HG02678 (cell line): ENCODE measurements at regions not wholly inside any gene's neighbourhood (a gene's known extent, or its start where the extent isn't known, plus 50 kb on each side); places are given as distances from the start of the nearest gene placed in this dataset.
"Not testable (repeated sequence)": the region's sequence is repeated elsewhere in the genome, so short reads cannot be mapped to it uniquely, and the experiment has no call there.

Experiments used
- ATAC-seq: cut with Tn5 transposase; IDR thresholded peaks from one replicate; pipeline ENCODE4 v1.9.1; 2021; ENCODE audit warnings: mild to moderate bottlenecking, moderate library complexity; ENCODE audit not compliant: unreplicated experiment

DNA sequence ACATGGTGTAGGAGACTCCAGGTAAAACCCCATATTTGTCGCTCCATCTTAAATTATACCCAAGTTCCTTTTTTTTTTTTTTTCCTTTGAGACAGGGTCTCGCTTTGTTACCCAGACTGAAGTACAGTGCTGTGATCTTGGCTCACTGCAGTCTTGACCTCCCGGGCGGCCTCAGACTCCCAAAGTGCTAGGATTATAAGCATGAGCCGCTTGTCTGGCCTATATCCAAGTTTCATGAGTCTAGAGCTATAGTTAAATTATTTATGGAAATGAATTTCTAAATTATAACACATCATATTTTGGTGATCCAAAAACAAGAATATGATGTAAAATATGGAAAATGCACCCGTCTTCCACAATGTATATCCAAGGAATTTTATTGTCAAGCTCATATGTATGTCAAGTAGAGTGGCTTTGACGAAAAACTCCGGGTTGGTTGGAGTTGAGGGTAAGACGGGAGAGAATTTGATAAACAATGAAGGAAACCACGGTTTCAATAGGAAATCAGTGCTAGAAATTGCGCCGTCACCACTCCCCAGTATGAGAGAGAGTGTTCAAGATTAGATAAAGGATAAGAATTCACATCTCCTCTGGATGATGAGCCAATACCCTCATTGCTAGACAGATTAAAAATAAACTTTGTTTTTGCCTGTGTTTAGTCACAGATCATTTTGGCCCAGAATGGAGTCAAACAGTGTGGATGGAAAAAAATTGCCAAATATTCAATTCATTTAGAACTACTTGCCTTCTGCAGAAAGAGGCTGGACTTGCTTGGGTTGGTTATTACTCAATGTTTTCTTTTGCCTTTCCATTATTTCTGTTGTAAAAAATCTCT lies 209.2 kb upstream of the NR2F2 start:
- ATAC-seq, result no peak

DNA sequence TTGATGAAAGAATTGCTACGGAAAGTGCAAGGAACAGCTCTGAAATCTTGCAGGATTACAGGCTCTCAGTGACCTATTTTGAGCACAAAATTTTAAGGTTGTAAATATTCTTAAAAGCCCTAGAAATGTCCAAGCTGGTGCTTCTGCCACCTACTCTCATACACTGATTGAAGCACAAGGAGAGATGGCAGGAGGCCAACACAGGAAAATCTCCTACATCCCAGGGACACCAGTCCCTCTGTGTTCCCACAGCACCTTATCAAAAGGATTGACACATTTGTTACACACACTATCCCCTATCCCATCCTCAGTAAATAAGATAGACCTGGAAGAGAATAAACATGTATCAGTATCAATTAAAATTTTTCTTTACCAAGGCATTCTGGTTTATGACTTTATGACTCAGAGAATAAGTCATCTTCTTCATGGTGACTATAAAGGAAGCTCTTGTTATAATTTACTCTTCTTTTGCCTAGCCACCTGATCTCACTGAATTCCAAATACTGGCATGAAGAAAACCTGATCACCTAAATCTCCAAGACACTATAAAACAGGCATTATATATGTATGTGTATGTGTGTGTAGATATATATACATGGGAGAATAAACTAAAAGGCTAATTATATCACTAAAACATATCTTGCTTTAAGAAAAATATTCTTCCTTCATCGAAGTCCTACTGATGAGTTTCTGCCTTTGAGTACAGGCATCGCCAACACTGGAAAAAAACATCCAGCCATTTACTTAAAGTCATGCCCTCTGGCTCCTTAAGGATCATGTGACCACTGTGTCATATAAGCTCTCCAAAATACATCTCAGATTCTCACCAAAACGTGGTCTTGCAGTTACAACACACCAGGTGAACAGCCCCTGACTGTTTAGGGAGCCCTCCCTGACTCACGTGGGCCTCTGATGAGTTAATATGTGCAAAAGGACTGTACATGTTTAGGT lies 208.1 kb upstream of the NR2F2 start:
- no peak for ATAC-seq

DNA sequence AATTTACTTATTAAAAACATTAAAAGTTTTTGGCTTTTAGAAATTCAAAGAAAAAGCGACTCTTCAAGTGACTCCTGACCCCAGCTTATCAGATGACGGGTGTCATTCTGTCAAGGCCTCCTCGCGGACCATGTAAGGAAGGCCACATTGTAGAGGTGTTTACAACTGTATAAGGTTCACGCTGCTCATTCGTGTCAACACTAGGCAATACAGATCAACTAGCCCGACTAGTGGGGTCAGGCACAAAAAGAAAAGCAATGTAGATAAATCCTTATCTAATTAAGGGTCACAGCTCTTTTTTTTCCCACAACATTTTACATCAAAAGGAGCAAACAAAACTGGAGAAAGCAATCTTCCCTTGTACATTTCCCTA lies 207.5 kb upstream of the NR2F2 start:
- no peak for ATAC-seq

DNA sequence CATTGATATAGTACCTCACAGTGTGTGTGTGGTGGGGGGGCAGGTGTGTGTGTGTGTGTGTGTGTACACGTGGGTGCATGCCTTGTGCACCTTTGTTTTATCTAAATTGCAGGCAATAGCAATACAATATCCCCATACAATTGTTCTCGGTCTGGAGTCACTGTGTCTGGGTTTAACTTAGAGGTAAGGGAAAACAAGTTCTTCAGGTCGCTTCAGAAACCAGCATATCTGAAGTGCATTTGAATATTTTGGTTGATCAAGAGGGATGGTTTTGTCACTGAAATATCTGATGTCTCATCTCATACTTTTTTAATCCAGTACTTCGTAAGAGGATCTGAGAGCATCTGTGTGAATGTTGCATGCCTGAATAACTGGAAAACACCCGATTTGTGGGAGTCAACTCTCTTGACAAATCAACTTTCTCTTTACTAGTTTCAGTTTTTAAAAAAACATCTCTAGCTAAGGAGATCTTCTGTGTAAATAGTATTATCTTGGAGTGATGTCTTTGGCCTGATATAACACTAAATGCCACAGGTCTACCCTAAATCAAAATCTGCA lies 206.8 kb upstream of the NR2F2 start:
- no peak for ATAC-seq

DNA sequence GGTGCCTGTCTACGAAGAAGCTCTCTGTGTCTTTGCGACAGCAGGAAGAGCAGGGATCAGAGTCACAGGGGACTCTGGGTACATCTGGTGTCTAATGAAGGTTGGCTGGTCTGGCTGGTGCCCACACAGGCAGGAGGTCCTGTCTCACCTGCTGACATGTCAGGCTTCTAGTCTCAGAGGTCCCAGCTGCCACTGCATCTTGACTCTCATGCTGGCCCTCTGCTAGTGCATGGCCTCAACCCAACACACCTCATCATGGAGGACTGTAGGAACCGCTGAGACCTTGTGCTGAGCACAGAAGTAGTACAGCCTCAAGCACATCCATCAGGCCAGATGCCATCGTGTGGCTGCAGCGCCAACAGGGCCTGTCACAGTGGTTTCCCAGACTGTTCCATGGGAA lies 206.1 kb upstream of the NR2F2 start:
- no peak for ATAC-seq

DNA sequence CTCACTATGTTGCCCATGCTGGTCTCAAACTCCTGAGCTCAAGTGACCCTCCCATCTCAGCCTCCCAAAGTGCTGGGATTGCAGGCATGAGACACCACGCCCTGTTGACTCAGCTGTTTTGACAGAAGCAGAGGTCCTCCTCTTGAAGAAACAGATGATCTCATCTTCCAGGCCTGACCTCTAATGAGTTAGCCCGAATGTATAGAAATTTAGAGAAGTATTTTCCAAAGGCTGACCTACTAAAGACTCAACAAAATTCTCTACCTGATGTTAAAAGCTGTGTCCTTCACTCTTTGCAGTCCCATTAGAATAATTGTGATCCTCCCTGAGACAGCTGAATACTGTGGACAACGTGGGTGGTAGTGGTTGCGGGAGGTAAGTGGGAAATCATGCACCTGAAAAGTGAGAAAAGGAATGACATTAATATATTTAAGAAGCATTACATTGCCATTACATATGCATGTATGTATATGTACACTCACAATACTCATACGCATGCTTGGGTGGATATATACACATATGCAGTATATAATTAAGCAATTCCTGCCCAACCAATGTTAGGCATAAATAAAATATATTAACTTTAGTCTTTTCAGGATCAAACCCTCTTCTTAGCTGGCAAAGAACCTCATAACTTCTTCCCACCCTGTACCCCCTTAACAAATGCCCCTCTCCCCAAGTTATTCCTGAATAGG lies 204.6 kb upstream of the NR2F2 start:
- ATAC-seq, result no peak

DNA sequence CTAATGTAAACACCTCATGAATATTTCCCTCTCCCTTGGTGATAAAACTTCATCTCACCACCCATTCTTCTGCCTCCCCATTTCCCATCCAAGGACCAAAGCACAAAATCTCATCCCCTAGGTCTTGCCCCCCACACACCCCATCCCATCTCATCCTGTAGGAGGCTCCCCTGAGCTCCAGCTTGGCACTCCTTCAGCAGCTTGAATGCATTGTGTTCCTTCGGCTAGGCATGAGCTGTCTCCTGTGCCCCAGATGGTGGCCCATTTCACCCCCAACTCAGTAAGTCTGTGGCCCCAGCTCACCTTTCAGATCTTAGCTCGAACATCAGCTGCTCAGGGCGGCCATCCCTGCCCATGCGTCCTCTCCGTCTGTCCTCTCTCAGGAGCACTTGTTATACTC lies 203.6 kb upstream of the NR2F2 start:
- ATAC-seq, result no peak

DNA sequence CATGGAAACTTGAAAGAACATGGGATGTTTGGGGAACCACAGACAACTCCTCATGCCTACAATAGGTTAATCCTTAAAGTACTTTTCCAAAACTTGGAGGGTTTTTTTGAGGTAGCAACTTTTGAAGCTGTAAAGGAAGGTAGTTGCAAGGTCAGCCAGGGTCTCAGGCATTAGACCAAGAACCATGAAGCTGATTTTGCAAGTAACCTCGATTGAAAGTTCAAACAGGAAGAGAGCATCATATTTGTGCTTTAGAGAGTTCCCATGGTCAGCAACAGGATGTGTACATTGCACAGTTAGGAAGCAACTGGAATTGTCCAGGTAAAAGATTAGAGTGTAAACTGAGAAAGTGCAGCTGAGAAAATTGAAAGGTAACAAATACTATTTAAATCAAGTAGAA lies 199.8 kb upstream of the NR2F2 start:
- no peak for ATAC-seq

DNA sequence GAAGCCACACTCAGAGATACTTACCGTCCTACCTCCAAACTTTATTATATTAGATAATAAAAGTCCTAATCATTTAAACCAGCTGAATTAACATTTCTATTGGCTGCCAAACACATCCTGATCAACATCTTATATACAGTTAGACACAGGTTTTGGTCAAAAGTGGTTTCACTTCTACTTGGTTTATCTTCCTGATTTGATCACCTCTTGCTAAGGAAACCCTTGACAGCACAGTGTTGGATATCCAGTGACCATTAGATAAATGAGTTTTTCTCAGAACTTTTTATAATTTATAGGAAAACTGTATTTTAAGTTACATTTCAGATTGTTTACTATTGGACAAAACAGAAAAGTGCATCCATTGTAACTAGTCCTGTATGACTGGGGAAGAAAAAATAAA lies 198.4 kb upstream of the NR2F2 start:
- ATAC-seq, result no peak

DNA sequence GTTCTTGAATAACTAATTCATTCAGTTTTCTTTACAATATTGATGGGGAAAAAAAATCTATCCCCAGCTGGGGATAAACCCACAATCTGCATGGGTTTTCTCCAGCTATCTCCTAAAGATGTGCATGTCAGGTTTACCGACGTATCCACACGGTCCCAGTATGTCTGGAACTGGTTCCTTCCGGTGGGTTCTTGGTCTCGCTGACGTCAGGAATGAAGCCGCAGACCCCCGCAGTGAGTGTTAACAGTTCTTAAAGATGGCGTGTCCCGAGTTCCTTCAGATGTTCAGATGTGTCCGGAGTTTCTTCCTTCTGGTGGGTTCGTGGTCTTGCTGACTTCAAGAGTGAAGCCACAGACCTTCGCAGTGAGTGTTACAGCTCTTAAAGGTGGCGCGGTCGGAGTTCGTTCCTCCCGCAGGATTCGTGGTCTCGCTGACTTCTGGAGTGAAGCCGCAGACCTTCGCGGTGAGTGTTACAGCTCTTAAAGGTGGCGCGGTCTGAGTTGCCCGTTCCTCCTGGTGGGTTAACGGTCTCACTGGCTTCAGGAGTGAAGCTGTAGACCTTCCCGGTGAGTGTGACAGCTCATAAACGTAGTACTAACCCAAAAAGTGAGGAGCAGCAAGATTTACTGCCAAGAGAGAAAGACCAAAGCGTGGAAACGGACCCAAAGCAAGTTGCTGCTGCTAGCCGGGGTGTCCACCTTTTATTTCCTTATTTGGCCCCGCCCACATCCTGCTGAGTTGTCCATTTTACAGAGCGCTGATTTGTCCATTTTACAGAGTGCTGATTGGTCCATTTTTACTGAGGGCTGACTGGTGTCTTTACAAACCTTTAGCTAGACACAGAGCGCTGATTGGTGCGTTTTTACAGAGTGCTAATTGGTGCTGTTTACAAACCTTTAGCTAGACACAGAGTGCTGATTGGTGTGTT lies 195.1 kb upstream of the NR2F2 start:
- ATAC-seq, result no peak

DNA sequence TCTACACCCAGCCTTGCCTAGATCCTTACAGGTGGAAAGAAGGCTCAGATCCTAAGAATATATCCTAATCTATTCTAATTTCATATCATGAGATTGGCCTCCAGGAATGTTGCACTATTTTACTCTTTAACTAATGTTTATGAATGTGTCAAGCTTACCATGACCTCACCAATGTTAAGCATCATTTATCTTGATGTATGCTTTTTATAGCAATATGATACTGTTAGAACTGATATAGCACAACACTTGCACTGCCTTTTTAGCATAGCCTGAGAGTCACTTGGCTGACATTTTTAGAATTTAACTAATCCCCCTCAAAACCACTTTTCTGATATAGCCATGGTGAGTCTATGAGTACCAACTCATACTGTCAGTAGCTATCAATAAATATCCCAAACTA lies 191.5 kb upstream of the NR2F2 start:
- ATAC-seq, result no peak

DNA sequence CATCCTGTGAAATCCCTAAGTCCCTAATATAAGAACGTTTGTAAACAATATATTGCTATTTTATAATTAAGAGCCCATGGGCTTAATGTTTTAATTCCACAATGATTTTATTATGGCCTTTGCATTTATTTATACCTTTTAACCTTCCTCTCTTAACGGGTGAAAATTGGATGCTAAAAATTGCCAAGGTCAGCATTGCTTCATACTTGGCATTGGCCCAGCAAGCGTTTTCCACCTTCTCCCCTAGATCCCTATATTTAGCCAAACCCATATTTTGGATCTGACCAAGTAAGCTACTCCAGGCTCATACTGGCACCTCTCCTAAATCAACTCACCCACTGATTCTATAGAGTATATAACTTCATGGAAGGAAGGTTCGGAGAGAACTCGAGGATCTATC lies 188.0 kb upstream of the NR2F2 start:
- no peak for ATAC-seq

DNA sequence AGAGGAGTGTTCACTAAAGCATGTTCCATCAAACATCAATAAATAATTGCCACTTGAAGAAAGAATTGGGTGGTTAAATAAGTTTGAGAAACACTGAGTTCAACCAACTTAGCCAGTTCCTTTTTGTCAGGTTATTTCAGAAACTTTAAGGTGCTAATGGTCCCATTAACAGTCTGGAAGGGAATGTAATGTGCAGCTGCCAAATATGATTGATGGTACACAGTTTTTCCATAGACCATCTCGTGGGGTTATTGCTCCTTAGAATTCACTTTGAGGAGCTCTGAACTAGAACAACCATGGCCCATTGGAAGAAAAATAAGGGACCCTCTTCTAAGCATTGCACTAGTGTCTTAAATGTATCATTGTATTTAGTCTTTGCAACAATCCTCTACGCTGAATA lies 185.8 kb upstream of the NR2F2 start:
- no peak for ATAC-seq

DNA sequence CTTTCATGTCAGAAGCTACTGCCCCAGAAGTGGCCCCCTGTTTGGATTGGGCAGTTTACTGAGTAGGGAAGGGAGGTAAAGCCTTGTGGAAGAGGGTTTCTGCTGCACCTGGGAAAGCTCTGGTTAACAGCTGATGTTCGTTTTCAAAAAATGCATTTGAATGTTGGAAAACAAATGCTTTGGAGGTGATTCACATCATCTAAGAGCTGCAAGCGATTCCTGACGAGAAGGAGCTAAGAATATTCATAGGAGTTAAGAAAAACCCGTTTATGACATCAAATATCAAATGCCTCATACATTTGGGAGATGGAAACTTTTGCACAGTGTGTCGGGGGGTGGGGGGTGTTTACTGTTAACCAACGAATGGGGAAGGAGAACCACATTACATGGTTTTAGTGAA lies 183.8 kb upstream of the NR2F2 start:
- ATAC-seq, result no peak

DNA sequence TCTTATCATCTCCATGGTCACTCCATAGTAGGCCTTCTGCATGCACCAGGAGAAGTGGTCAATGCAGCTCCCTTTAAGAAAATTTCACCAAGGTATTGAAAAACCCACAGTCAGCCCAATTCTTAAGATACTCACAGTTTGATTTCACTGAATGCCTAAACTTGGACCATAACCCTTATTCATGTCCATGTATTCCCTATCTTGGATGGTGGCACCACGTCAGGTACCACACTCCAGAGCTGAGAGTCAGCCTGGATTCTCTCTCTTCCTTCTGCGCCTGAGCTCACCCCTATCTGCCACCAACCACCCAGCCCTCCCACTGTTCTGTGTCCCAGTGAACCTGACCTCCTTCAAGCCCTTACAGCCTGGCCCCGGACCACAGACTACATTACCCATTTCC lies 183.2 kb upstream of the NR2F2 start:
- no peak for ATAC-seq

DNA sequence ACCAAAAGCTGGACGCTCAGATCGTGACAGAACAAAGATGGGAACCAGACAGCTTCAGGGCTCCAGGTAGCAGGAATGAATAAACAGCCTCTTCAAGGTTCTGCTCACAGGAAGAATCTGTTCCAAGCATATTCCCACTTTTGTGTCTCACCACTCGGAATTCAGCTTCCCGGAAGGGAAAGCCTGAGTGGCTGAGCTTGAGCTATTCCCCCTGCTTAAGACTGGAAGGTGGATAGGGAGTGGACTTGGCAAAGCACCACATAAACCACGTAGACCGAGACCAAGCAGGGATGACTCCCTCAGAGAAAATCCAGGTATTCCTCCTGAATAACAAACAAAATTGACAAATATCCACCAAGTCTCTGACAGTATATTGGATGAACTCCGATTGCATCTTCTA lies 180.2 kb upstream of the NR2F2 start:
- ATAC-seq, result no peak

DNA sequence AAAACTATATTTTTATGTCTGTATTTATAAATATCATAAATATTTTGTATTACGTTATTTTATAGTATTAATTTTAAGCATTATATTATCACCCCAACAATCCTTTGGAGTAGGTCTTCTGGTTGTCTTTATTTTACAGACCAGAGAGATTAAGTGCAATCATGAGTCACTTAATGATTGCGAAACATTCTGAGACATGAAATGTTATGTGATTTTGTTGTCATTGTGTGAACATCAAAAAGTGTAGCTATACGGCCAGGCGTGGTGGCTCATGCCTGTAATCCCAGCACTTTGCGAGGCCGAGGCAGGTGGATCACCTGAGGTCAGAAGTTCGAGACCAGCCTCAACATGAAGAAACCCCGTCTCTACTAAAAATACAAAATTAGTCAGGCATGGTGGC lies 178.8 kb upstream of the NR2F2 start:
- not testable (repeated sequence) for ATAC-seq

DNA sequence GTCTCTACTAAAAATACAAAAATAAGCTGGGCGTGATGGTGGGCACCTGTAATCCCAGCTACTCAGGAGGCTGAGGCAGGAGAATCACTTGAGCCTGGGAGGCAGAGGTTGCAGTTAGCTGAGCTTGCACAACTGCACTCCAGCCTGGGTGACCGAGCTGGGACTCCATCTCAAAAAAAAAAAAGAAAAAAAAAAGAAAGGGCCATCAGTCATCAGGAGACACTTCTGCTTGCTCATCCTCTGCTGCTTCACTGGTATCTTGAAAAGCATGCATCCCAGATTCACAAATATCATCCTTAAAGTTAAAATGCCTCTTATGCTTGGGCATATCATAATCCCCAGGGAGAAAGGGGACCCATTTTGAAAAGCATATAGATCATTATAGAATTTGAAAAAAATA lies 176.6 kb upstream of the NR2F2 start:
- ATAC-seq, result no peak

DNA sequence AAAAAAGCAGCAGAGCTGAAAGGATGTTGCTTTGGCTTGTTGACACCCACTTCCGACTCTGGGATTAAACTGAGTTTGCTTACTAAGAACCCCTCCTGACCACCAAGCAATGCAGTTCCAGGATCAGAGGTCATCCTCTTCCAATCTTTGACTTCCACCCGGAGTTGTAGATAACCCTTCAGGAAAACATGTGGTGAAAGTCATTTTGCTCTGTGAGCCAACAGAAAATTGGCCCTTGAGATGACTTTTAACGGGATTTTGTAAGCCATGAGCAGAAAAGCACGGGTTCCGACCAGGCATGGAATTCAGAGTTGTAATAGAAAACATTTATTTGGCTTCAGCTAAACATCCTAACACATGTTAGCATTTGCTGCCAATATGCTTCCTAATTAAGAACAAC lies 171.6 kb upstream of the NR2F2 start:
- ATAC-seq, result no peak

DNA sequence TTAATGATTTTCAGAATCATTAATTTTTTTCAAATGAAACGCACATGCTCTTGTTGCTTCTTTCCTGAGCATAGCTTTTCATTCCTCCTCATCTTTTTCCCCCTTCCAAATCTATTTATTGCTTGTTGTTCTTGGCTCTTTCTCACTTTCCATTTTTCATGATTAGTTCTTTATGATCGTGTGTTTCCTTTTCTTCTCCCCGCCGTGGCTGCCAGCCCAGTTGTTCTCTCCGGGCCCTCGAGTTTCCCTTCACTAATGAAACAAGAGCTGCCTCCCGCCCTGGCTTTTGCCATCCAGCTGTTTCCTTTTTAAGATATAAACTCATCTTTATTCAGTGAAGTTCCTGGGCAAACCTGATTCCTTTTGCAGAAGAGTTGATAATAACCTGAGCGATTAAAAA lies 170.2 kb upstream of the NR2F2 start:
- ATAC-seq, result no peak
